ENCODE measurements at regions not wholly inside any gene's neighbourhood (a gene's known extent, or its start where the extent isn't known, plus 50 kb on each side); places are given as distances from the start of the nearest gene placed in this dataset.

- CTCF ChIA-PET, result interaction anchor here (1.4 kb wide), 1 partner anchor 41 kb away, joined by 3 read pairs; no protein-coding TSS in a partner anchor
- H3K27ac ChIP-seq (ENCODE audit: low read depth in 2 of 2, low read length in 1 of 2), result no peak overlapping the region
- H2AFZ ChIP-seq (ENCODE audit: low read depth), result no peak overlapping the region
- peaks cover 0 to 22% of the 10 kb centered on the region in 2 experiments; a peak in 2 of 4 replicates for H3K4me1 ChIP-seq (ENCODE audit: control insufficient read depth in 1 of 2, insufficient read depth in 2 of 2, low read depth in 1 of 2, low read length in 1 of 2)
- H4K20me1 ChIP-seq (ENCODE audit: insufficient read depth), result no peaks in the 10 kb centered on the region
- TF ChIP-seq RFX5 (IDR thresholded peaks at IDR 0.05; ENCODE audit: low read length), result no peak
- no peak for TF ChIP-seq RCOR1 (IDR thresholded peaks at IDR 0.05; ENCODE audit: low read length)
- TF ChIP-seq GATA2 (CRISPR knock-in tag; IDR thresholded peaks at IDR 0.05), result no peak
- no peak for TF ChIP-seq SMC3 (IDR thresholded peaks at IDR 0.05; ENCODE audit: low read depth, low read length)
- no peak for TF ChIP-seq MAX (IDR thresholded peaks at IDR 0.05; ENCODE audit: low read depth)
- no peak for TF ChIP-seq REST (IDR thresholded peaks at IDR 0.05; ENCODE audit: low read depth, low read length)
- no peak for TF ChIP-seq YY1 (IDR thresholded peaks at IDR 0.05; ENCODE audit: low read depth)
- no peak for TF ChIP-seq TAF1 (IDR thresholded peaks at IDR 0.05; ENCODE audit: borderline replicate concordance, low read depth, low read length)
- POLR2A ChIA-PET, result no interaction called here
- 46% methylated on average over 5 of the region's 5 CpGs for WGBS (ENCODE audit: low lambda C conversion rate)
- DNase-seq, result no peak
- no peaks in the 10 kb centered on the region for H3K36me3 ChIP-seq (replicated peaks in 1 of 2; ENCODE audit: control insufficient read depth in 1 of 2, insufficient read depth in 2 of 2, low read length in 1 of 2)
- H3K4me3 ChIP-seq (ENCODE audit: low read depth in 2 of 2, low read length in 1 of 2), result no peak overlapping the region
- H3K9ac ChIP-seq, result no peak overlapping the region
- no peaks in the 10 kb centered on the region for H3K27me3 ChIP-seq (ENCODE audit: insufficient read depth)
- no peak overlapping the region for H3K4me2 ChIP-seq
- H3K9me3 ChIP-seq, result no peaks in the 10 kb centered on the region
- no peaks in the 10 kb centered on the region for H3F3A ChIP-seq (replicated peaks; ENCODE audit: insufficient read depth)
- H3K79me2 ChIP-seq (ENCODE audit: insufficient read depth), result no peaks in the 10 kb centered on the region
- no peaks in the 10 kb centered on the region for H3K9me2 ChIP-seq
Observed at GRCh38 chr2:3135676-3136075, 241.9 kb downstream of the EIPR1 start.

GRCh38 chr2:3134026-3134571, 243.5 kb downstream of the EIPR1 start:
- H3F3A ChIP-seq (replicated peaks; ENCODE audit: insufficient read depth), result no peaks in the 10 kb centered on the region
- H2AFZ ChIP-seq (ENCODE audit: low read depth), result no peak overlapping the region
- H3K27me3 ChIP-seq (ENCODE audit: insufficient read depth), result no peaks in the 10 kb centered on the region
- no peak overlapping the region for H3K9ac ChIP-seq
- DNase-seq, result no peak
- peaks cover 0 to 33% of the 10 kb centered on the region in 2 experiments; a peak in 2 of 4 replicates for H3K4me1 ChIP-seq (ENCODE audit: control insufficient read depth in 1 of 2, insufficient read depth in 2 of 2, low read depth in 1 of 2, low read length in 1 of 2)
- no peak overlapping the region for H3K4me2 ChIP-seq
- WGBS (ENCODE audit: low lambda C conversion rate), result 68% methylated on average over 14 of the region's 14 CpGs
- H3K9me3 ChIP-seq, result no peaks in the 10 kb centered on the region
- no peak overlapping the region for H3K27ac ChIP-seq (ENCODE audit: low read depth in 2 of 2, low read length in 1 of 2)
- POLR2A ChIA-PET, result no interaction called here
- CTCF ChIA-PET, result interaction anchor here (0.7 kb wide), 1 partner anchor 805 kb away, joined by 3 read pairs; no protein-coding TSS in a partner anchor
- H4K20me1 ChIP-seq (ENCODE audit: insufficient read depth), result no peaks in the 10 kb centered on the region
- H3K9me2 ChIP-seq, result no peaks in the 10 kb centered on the region
- no peak overlapping the region for H3K4me3 ChIP-seq (ENCODE audit: low read depth in 2 of 2, low read length in 1 of 2)
- TF ChIP-seq YY1 (IDR thresholded peaks at IDR 0.05; ENCODE audit: low read depth), result no peak
- no peak for TF ChIP-seq ELF1 (IDR thresholded peaks at IDR 0.05)
- no peak for TF ChIP-seq MEF2A (IDR thresholded peaks at IDR 0.05; ENCODE audit: borderline replicate concordance, low read depth)
- TF ChIP-seq RXRA (IDR thresholded peaks at IDR 0.05; ENCODE audit: borderline replicate concordance, low read depth), result no peak
- no peak for TF ChIP-seq FOSL2 (IDR thresholded peaks at IDR 0.05; ENCODE audit: borderline replicate concordance, low read depth)
- TF ChIP-seq SMC3 (IDR thresholded peaks at IDR 0.05; ENCODE audit: low read depth, low read length), result no peak
- no peak for TF ChIP-seq REST (IDR thresholded peaks at IDR 0.05; ENCODE audit: low read depth, low read length)
- no peak for TF ChIP-seq EZH2phosphoT487 (IDR thresholded peaks at IDR 0.05; ENCODE audit: borderline replicate concordance, low read depth)
- no peak for TF ChIP-seq USF2 (IDR thresholded peaks at IDR 0.05; ENCODE audit: borderline replicate concordance, low read depth, low read length)
- no peak for TF ChIP-seq USF1 (IDR thresholded peaks at IDR 0.05; ENCODE audit: borderline replicate concordance, low read depth)
- TF ChIP-seq PBX3 (IDR thresholded peaks at IDR 0.05), result no peak
- H3K79me2 ChIP-seq (ENCODE audit: insufficient read depth), result no peaks in the 10 kb centered on the region
- no peaks in the 10 kb centered on the region for H3K36me3 ChIP-seq (replicated peaks in 1 of 2; ENCODE audit: control insufficient read depth in 1 of 2, insufficient read depth in 2 of 2, low read length in 1 of 2)
